K562 (cell line): ENCODE measurements at regions not wholly inside any gene's neighbourhood (a gene's known extent, or its start where the extent isn't known, plus 50 kb on each side); places are given as distances from the start of the nearest gene placed in this dataset.

Source experiments
- ATAC-seq: fragments of 200-7000 bp; cut with Tn5 transposase; 3 replicates; pipeline ENCODE4 v1.9.1; 2020; ENCODE audit warnings: moderate library complexity
- BruUV-seq: library from RNA; stranded (reverse); fragments of 400-500 nt; replicated peaks from 2 replicates; lab custom pipeline; 2021; lab: Mats Ljungman, UMichigan
- CTCF ChIA-PET: fragments of 300-600 bp; formaldehyde crosslinking; extraction: SDS; loops from one replicate; lab custom pipeline; 2021; ENCODE audit warnings: low intra/inter-chr PET ratio; lab: Yijun Ruan, JAX
- POLR2A ChIA-PET: fragments of 300-600, 350-650 bp; sonication (Branson Sonifier 250); formaldehyde crosslinking; extraction: SDS; loops from one replicate; lab custom pipeline; 2021; ENCODE audit warnings: antibody characterized with exemption, inconsistent platforms; lab: Yijun Ruan, JAX
- DNase-seq, 4 experiments: peaks; one replicate each; pipeline versions ENCODE4 v3.0.0 to v3.0.0-alpha.2; 2011 to 2018; ENCODE audit warnings: low spot score in 3 of 4, mixed read lengths in 3 of 4; ENCODE audit errors: extremely low read depth in 1 of 4
- FAIRE-seq: peaks from 2 replicates; lab custom pipeline; 2011; peaks lifted over from hg19 to GRCh38; lab: Jason Lieb, UNC
- H2AFZ ChIP-seq: 2 replicates; pipeline ENCODE4 v1.6.0; 2011; ENCODE audit warnings: low read depth, low read length, control low read depth, inconsistent platforms
- H3K27ac ChIP-seq: fragments of 200-600 bp; 3 replicates; pipeline ENCODE4 v1.8.0; 2011; ENCODE audit warnings: low read depth, mild to moderate bottlenecking, control low read depth, inconsistent platforms, low read length, moderate library complexity, mixed read lengths; ENCODE audit errors: extremely low read depth
- H3K27me3 ChIP-seq, 2 experiments: fragments of 300-600 bp in 1 of 2; 2 replicates in 1 of 2; 3 replicates in 1 of 2; pipeline versions ENCODE4 v1.6.0 to v1.8.0; 2011; ENCODE audit warnings: inconsistent platforms in 2 of 2, low read length in 2 of 2, mild to moderate bottlenecking in 1 of 2, mixed read lengths in 1 of 2, moderate library complexity in 1 of 2; ENCODE audit not compliant: control insufficient read depth in 2 of 2, insufficient read depth in 2 of 2
- H3K36me3 ChIP-seq: fragments of 300-600 bp; 3 replicates; pipeline ENCODE4 v1.8.0; 2011; ENCODE audit warnings: mild to moderate bottlenecking, low read length, inconsistent platforms; ENCODE audit not compliant: control insufficient read depth, insufficient read depth
- H3K4me1 ChIP-seq, 2 experiments: fragments of 200-600 bp in 1 of 2; replicated peaks in 1 of 2; 2 replicates in 1 of 2; 3 replicates in 1 of 2; pipeline versions ENCODE4 v1.5.1 to v1.8.0; 2011; ENCODE audit warnings: inconsistent platforms in 2 of 2, low read length in 2 of 2, mild to moderate bottlenecking in 1 of 2, mixed read lengths in 1 of 2, moderate library complexity in 1 of 2; ENCODE audit not compliant: control insufficient read depth in 2 of 2, insufficient read depth in 2 of 2
- H3K4me2 ChIP-seq: 2 replicates; pipeline ENCODE4 v1.6.1; 2011; ENCODE audit warnings: low read length, control low read depth, inconsistent platforms, mixed read lengths; ENCODE audit not compliant: insufficient read depth
- H3K4me3 ChIP-seq: fragments of 200-600 bp; sonication (generic), shearing (Covaris generic); 2 replicates; pipeline ENCODE4 v1.5.1; 2016; ENCODE audit warnings: control low read depth, inconsistent platforms
- H3K79me2 ChIP-seq: fragments of 200-600 bp; 3 replicates; pipeline ENCODE4 v1.8.0; 2011; ENCODE audit warnings: low read length, inconsistent platforms; ENCODE audit not compliant: control insufficient read depth, insufficient read depth
- H3K9ac ChIP-seq, 2 experiments: 2 replicates each; pipeline versions ENCODE4 v1.6.0 to v1.6.1; 2011; ENCODE audit warnings: low read depth in 2 of 2, low read length in 2 of 2, control low read depth in 1 of 2, inconsistent platforms in 1 of 2, mild to moderate bottlenecking in 1 of 2, mixed read lengths in 1 of 2; ENCODE audit not compliant: insufficient read depth in 1 of 2
- H3K9me1 ChIP-seq: one replicate; pipeline ENCODE4 v1.6.0; 2011; ENCODE audit warnings: inconsistent platforms, mild to moderate bottlenecking, low read length, moderate library complexity; ENCODE audit not compliant: control insufficient read depth, insufficient read depth
- H3K9me3 ChIP-seq: replicated peaks from 2 replicates; pipeline ENCODE4 v1.5.1; 2011; ENCODE audit warnings: low read depth, low read length, inconsistent platforms; ENCODE audit not compliant: control insufficient read depth, insufficient read depth
- H4K20me1 ChIP-seq: replicated peaks from 2 replicates; pipeline ENCODE4 v1.6.1; 2011; ENCODE audit warnings: low read length, inconsistent platforms, mixed read lengths; ENCODE audit not compliant: control insufficient read depth, insufficient read depth
- OTX1 ChIP-seq: fragments of 450-650 bp; formaldehyde crosslinking; IDR thresholded peaks from 2 replicates; pipeline ENCODE4 v1.4.0; 2022; ENCODE audit warnings: mild to moderate bottlenecking
- RFX7 ChIP-seq: fragments of 250-450 bp; sonication (Bioruptor Pico); IDR thresholded peaks from 2 replicates; pipeline ENCODE4 v1.5.1; 2021; ENCODE audit warnings: mild to moderate bottlenecking
- SREBF2 ChIP-seq: sonication (generic); formaldehyde crosslinking; IDR thresholded peaks from 2 replicates; pipeline ENCODE4 v1.4.0; 2020; ENCODE audit warnings: mild to moderate bottlenecking, missing genetic modification reagents
- U2AF2 ChIP-seq: fragments of 200-400 bp; formaldehyde crosslinking; optimal IDR thresholded peaks from 2 replicates; pipeline ENCODE3; 2017; ENCODE audit warnings: low read depth, mild to moderate bottlenecking, low read length
- ZFP1 ChIP-seq: fragments of 450-650 bp; formaldehyde crosslinking; IDR thresholded peaks from 2 replicates; pipeline ENCODE4 v1.4.0; 2020; ENCODE audit warnings: mild to moderate bottlenecking, mixed read lengths
- WGBS: fragments of 100-300 bp; shearing (Covaris generic); methylation state at CpG from one replicate; pipeline ENCODE4 v1.1.6; 2016; ENCODE audit warnings: low coverage, mixed read lengths; ENCODE audit not compliant: insufficient coverage; ENCODE audit errors: missing lambda C conversion rate; 5-methylcytosine and 5-hydroxymethylcytosine counted together
- in situ Hi-C: fragments of 300-500 bp; cut with MboI; formaldehyde crosslinking; loops from 4 replicates; pipeline ENCODE4 v1.15.0; 2018; ENCODE audit warnings: inconsistent platforms, mixed read lengths
- intact Hi-C: fragments of 100-400 bp; cut with micrococcal nuclease; formaldehyde crosslinking; loops from 2 replicates; pipeline ENCODE4 v1.14.2; 2022
- TF ChIP-seq, protein P1 (sequence below): sonication (generic); formaldehyde crosslinking; IDR thresholded peaks from 2 replicates; pipeline ENCODE4 v1.8.0; 2022; ENCODE audit warnings: mild to moderate bottlenecking, low read depth, missing genetic modification reagents
- TF ChIP-seq, protein P2 (sequence below), 2 experiments: fragments of 450-650 bp in 1 of 2; IDR thresholded peaks; 2 replicates each; pipeline ENCODE4 v1.6.1; 2011 to 2017; ENCODE audit warnings: low read depth in 2 of 2, antibody characterized with exemption in 1 of 2, borderline replicate concordance in 1 of 2, low read length in 1 of 2, mild to moderate bottlenecking in 1 of 2, mixed read lengths in 1 of 2; ENCODE audit not compliant: control insufficient read depth in 1 of 2

DNA sequence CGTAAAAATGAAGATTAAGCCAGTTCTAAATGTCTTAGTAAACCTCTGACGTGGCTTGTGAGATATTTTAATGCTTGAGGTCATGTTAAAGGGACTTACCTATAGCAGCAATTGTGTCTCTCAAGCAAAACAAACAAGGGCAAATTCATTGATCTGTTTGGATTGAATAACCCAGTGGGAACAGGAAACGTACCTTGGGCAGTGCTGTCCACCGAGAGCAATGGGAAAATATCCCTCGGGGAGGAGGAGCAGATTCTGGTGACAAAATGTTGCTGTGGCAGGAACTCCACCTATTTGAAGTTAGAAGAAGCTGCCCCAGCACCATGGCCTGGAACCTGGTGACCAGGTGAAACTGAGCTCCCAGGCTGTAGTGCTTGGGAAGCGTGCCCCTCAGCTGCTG lies 107.1 kb upstream of the FZD8 start:
- ChIA-PET POLR2A (no interaction called here), CTCF (no interaction called here)
- H3K4me1 ChIP-seq, result no peaks in the 10 kb centered on the region
- DNase-seq (no peak), ATAC-seq (no peak)
- in situ Hi-C loops, result no loop called here
- H3K79me2 ChIP-seq, result no peaks in the 10 kb centered on the region
- no peaks in the 10 kb centered on the region for H3K9me3 ChIP-seq
- H3K9me1 ChIP-seq, result no peaks in the 10 kb centered on the region
- no peaks in the 10 kb centered on the region for H3K27me3 ChIP-seq
- no peak for TF ChIP-seq ZFP1
- TF ChIP-seq U2AF2, result no peak
- TF ChIP-seq, protein P1, sequence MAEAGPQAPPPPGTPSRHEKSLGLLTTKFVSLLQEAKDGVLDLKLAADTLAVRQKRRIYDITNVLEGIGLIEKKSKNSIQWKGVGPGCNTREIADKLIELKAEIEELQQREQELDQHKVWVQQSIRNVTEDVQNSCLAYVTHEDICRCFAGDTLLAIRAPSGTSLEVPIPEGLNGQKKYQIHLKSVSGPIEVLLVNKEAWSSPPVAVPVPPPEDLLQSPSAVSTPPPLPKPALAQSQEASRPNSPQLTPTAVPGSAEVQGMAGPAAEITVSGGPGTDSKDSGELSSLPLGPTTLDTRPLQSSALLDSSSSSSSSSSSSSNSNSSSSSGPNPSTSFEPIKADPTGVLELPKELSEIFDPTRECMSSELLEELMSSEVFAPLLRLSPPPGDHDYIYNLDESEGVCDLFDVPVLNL (CRISPR knock-in tag), result no peak
- TF ChIP-seq, all 486 proteins: peak for 0
- no TSS peak for BruUV-seq
- Histone ChIP-seq H3K9ac (no peak overlapping the region), H4K20me1 (no peaks in the 10 kb centered on the region), H3K27ac (no peak overlapping the region), H3K4me2 (no peak overlapping the region), H3K36me3 (no peaks in the 10 kb centered on the region), H3K4me3 (no peak overlapping the region), H2AFZ (no peak overlapping the region)
- intact Hi-C loops, result no loop called here
- FAIRE-seq, result no peak
- WGBS, result 0% methylated on average over 6 of the region's 6 CpGs

DNA sequence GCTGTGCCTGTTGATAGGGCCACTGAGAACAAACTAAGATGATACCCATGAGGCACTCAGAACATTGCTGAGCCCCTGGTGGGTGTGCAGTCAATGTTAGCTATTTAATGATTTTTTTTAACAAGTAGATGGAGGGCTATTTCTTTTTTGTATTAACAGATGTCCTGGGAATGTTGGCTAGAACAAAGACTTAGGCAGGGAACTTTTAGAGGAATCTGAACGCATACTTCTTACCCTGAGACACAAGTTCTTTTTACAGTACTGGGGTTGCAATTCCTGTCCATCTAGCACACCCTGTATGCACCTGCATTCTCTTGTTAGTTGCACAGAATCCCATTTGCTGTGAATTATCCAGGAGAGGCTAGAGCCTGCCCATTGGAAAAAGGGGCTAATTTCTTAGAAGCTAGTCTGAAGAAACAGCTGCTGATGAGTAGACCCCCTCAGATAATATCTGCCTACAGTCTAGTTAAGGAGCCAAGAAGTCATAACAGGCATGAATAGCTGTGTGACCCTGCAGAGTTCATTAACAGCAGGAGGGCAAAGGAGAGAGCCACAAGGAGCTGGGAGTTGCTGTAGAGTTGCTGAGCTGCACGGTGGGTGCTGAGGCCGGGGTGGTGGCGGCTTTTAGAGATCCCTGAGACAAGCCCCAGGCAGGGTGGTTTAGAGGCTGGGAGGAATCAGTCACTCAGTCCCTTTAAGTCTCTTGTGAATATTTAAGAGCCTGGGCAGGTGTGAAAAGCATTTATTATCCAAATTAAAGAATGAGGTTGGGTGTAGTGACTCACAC lies 103.7 kb upstream of the FZD8 start:
- BruUV-seq, result no TSS peak
- H3K27ac ChIP-seq, result no peak overlapping the region
- no peaks in the 10 kb centered on the region for H3K36me3 ChIP-seq
- in situ Hi-C loops, result no loop called here
- WGBS, result 0% methylated on average over 4 of the region's 4 CpGs
- ChIA-PET POLR2A (no interaction called here), CTCF (no interaction called here)
- H3K27me3 ChIP-seq, result no peaks in the 10 kb centered on the region
- FAIRE-seq (no peak), ATAC-seq (no peak)
- no peak overlapping the region for H2AFZ ChIP-seq
- no peak overlapping the region for H3K4me2 ChIP-seq
- H3K9ac ChIP-seq, result no peak overlapping the region
- intact Hi-C loops, result no loop called here
- H3K4me3 ChIP-seq, result no peak overlapping the region
- no peaks in the 10 kb centered on the region for H4K20me1 ChIP-seq
- H3K4me1 ChIP-seq, result no peaks in the 10 kb centered on the region
- no peaks in the 10 kb centered on the region for H3K79me2 ChIP-seq
- TF ChIP-seq OTX1 (CRISPR knock-in tag), result no peak
- TF ChIP-seq SREBF2 (CRISPR knock-in tag), result no peak
- no peak for TF ChIP-seq RFX7 (CRISPR knock-in tag)
- TF ChIP-seq, protein P2, sequence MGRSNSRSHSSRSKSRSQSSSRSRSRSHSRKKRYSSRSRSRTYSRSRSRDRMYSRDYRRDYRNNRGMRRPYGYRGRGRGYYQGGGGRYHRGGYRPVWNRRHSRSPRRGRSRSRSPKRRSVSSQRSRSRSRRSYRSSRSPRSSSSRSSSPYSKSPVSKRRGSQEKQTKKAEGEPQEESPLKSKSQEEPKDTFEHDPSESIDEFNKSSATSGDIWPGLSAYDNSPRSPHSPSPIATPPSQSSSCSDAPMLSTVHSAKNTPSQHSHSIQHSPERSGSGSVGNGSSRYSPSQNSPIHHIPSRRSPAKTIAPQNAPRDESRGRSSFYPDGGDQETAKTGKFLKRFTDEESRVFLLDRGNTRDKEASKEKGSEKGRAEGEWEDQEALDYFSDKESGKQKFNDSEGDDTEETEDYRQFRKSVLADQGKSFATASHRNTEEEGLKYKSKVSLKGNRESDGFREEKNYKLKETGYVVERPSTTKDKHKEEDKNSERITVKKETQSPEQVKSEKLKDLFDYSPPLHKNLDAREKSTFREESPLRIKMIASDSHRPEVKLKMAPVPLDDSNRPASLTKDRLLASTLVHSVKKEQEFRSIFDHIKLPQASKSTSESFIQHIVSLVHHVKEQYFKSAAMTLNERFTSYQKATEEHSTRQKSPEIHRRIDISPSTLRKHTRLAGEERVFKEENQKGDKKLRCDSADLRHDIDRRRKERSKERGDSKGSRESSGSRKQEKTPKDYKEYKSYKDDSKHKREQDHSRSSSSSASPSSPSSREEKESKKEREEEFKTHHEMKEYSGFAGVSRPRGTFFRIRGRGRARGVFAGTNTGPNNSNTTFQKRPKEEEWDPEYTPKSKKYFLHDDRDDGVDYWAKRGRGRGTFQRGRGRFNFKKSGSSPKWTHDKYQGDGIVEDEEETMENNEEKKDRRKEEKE (IDR thresholded peaks at IDR 0.05; ENCODE audit: borderline replicate concordance in 1 of 2, control insufficient read depth in 1 of 2, low read depth in 2 of 2, low read length in 1 of 2), result no peak
- TF ChIP-seq, all 486 proteins: peak for 0
- H3K9me1 ChIP-seq, result no peaks in the 10 kb centered on the region
- no peak for DNase-seq
- no peaks in the 10 kb centered on the region for H3K9me3 ChIP-seq
